Caco-2 (cell line): ENCODE measurements at regions not wholly inside any gene's neighbourhood (a gene's known extent, or its start where the extent isn't known, plus 50 kb on each side); places are given as distances from the start of the nearest gene placed in this dataset.

Source experiments
- BruUV-seq: library from RNA; stranded (reverse); fragments of 400-500 nt; replicated peaks from 2 replicates; lab custom pipeline; 2021; lab: Mats Ljungman, UMichigan
- CTCF ChIA-PET: fragments of 300-600 bp; sonication (Branson Sonifier 250); formaldehyde crosslinking; loops from one replicate; lab custom pipeline; 2022; ENCODE audit warnings: antibody characterized with exemption; lab: Charles Lee
- POLR2A ChIA-PET: fragments of 300-600 bp; sonication (Branson Sonifier 250); formaldehyde crosslinking; loops from one replicate; lab custom pipeline; 2022; ENCODE audit warnings: antibody characterized with exemption; lab: Charles Lee
- DNase-seq, 2 experiments: peaks; one replicate each; pipeline versions ENCODE4 v3.0.0 to v3.0.0-alpha.2; 2020 to 2022
- H3K27me3 ChIP-seq: replicated peaks from 2 replicates; pipeline ENCODE4 v1.6.0; 2011; ENCODE audit warnings: low read length; ENCODE audit not compliant: control insufficient read depth, insufficient read depth
- H3K36me3 ChIP-seq: 2 replicates; pipeline ENCODE4 v1.5.1; 2011; ENCODE audit warnings: low read length; ENCODE audit not compliant: control insufficient read depth, insufficient read depth
- H3K4me1 ChIP-seq: fragments of 250-450 bp; sonication (Bioruptor Pico); 2 replicates; pipeline ENCODE4 v1.5.1; 2020; ENCODE audit warnings: mild to moderate bottlenecking
- H3K4me3 ChIP-seq: 2 replicates; pipeline ENCODE4 v1.5.1; 2011; ENCODE audit warnings: low read depth, mild to moderate bottlenecking, control low read depth, low read length
- H3K9me3 ChIP-seq: fragments of 250-450 bp; sonication (Bioruptor Pico); 2 replicates; pipeline ENCODE4 v1.5.1; 2020; ENCODE audit warnings: mild to moderate bottlenecking, moderate library complexity
- H3K27ac Mint-ChIP-seq: one replicate; pipeline ENCODE4 v1.8.0; 2022; ENCODE audit warnings: mixed read lengths; ENCODE audit not compliant: unreplicated experiment
- H3K27me3 Mint-ChIP-seq: one replicate; pipeline ENCODE4 v1.8.0; 2022; ENCODE audit warnings: mixed read lengths; ENCODE audit not compliant: insufficient read depth, unreplicated experiment
- H3K36me3 Mint-ChIP-seq: one replicate; pipeline ENCODE4 v1.8.0; 2022; ENCODE audit warnings: mild to moderate bottlenecking, mixed read lengths; ENCODE audit not compliant: insufficient read depth, unreplicated experiment
- H3K4me1 Mint-ChIP-seq: one replicate; pipeline ENCODE4 v1.8.0; 2022; ENCODE audit warnings: low read depth, mixed read lengths; ENCODE audit not compliant: unreplicated experiment
- H3K4me3 Mint-ChIP-seq: one replicate; pipeline ENCODE4 v1.8.0; 2022; ENCODE audit warnings: mild to moderate bottlenecking, moderate library complexity, mixed read lengths; ENCODE audit not compliant: unreplicated experiment
- H3K9me3 Mint-ChIP-seq: one replicate; pipeline ENCODE4 v1.8.0; 2022; ENCODE audit warnings: mixed read lengths; ENCODE audit not compliant: unreplicated experiment
- CTCF ChIP-seq, 2 experiments: fragments of 200-600 bp in 1 of 2; IDR thresholded peaks; 1 replicate in 1 of 2; 2 replicates in 1 of 2; pipeline versions ENCODE4 v1.5.1 to v1.8.0; 2011 to 2022; ENCODE audit warnings: antibody characterized with exemption in 1 of 2, control low read depth in 1 of 2, inconsistent platforms in 1 of 2, low read depth in 1 of 2, low read length in 1 of 2, mild to moderate bottlenecking in 1 of 2, moderate library complexity in 1 of 2; ENCODE audit not compliant: insufficient read depth in 1 of 2, severe bottlenecking in 1 of 2, unreplicated experiment in 1 of 2
- intact Hi-C: fragments of 100-400 bp; cut with micrococcal nuclease; formaldehyde crosslinking; loops from one replicate; pipeline ENCODE4 v1.10.0; 2022; ENCODE audit not compliant: unreplicated experiment

DNA sequence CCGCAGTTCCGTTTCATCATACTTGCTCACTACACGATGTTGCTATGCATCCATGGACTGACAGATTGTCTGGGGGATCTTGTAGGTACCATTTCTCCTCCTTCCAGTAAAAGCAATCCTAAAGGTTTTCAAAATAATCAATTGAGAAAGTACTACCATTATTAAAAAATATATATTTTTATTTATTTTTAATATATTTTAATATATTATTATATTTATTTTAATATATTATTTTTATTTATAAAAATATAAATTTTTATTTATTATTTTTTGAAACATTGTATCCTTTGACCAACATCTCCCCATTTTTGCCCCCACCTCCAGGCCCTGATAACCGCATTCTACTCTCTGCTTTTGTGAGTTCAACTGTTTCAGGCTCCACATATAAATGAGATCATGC is 237.6 kb upstream of the IRX4 start:
- Histone ChIP-seq H3K4me3 (no peak overlapping the region), H3K9me3 (no peaks in the 10 kb centered on the region), H3K27me3 (no peaks in the 10 kb centered on the region), H3K4me1 (no peaks in the 10 kb centered on the region), H3K36me3 (no peaks in the 10 kb centered on the region)
- BruUV-seq: no TSS peak
- no peak overlapping the region for H3K4me3 Mint-ChIP-seq
- no peaks in the 10 kb centered on the region for H3K4me1 Mint-ChIP-seq
- DNase-seq: no peak
- no peak for TF ChIP-seq CTCF (IDR thresholded peaks at IDR 0.05; ENCODE audit: insufficient read depth in 1 of 2, low read depth in 1 of 2, low read length in 1 of 2, severe bottlenecking in 1 of 2, unreplicated experiment in 1 of 2)
- CTCF ChIA-PET: no interaction called here
- POLR2A ChIA-PET: no interaction called here
- H3K36me3 Mint-ChIP-seq: no peaks in the 10 kb centered on the region
- intact Hi-C loops: no loop called here
- H3K27me3 Mint-ChIP-seq: peaks cover 22% of the 10 kb centered on the region
- peaks cover 26% of the 10 kb centered on the region for H3K9me3 Mint-ChIP-seq
- H3K27ac Mint-ChIP-seq: no peak overlapping the region

DNA sequence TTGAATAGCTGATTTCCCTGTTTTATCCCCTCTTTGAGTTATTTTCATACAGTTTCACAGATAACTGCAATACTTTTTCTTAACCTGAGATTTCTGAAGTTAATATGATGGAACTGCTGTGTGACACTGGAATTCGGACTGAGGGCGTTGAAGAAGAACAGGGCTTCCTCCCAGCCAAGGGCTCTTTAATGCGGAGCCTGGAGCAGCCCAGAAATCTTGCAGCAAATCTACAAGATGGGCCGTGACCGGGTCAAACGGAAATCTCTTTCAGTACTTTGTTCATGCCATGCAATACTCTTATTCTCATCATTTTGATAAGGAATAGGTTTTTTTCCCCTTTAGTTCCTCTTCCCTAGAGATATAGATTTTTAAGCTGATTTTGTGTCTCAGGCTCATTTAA is 236.8 kb upstream of the IRX4 start:
- intact Hi-C loops: no loop called here
- no peak for DNase-seq
- no peaks in the 10 kb centered on the region for H3K9me3 ChIP-seq
- Mint-ChIP-seq H3K27me3 (peaks cover 18% of the 10 kb centered on the region), H3K36me3 (no peaks in the 10 kb centered on the region), H3K4me3 (no peak overlapping the region), H3K27ac (no peak overlapping the region), H3K4me1 (no peaks in the 10 kb centered on the region), H3K9me3 (peaks cover 30% of the 10 kb centered on the region)
- H3K4me3 ChIP-seq: no peak overlapping the region
- ChIA-PET CTCF (no interaction called here), POLR2A (no interaction called here)
- H3K36me3 ChIP-seq: no peaks in the 10 kb centered on the region
- no TSS peak for BruUV-seq
- H3K27me3 ChIP-seq: no peaks in the 10 kb centered on the region; the same call in 1 of the 2 replicates
- no peaks in the 10 kb centered on the region for H3K4me1 ChIP-seq
- TF ChIP-seq CTCF (IDR thresholded peaks at IDR 0.05; ENCODE audit: insufficient read depth in 1 of 2, low read depth in 1 of 2, low read length in 1 of 2, severe bottlenecking in 1 of 2, unreplicated experiment in 1 of 2): no peak

GRCh38 chr5:2113348-2114131 is 230.8 kb upstream of the IRX4 start:
- POLR2A ChIA-PET: no interaction called here

More at GRCh38 chr5:2113348-2114131, 230.8 kb upstream of the IRX4 start:
- Histone ChIP-seq H3K36me3 (no peaks in the 10 kb centered on the region), H3K4me1 (no peaks in the 10 kb centered on the region), H3K4me3 (no peak overlapping the region), H3K9me3 (no peaks in the 10 kb centered on the region), H3K27me3 (no peaks in the 10 kb centered on the region; the same call in 1 of the 2 replicates)
- CTCF ChIA-PET: no interaction called here
- peaks cover 9% of the 10 kb centered on the region for H3K9me3 Mint-ChIP-seq
- intact Hi-C loops: no loop called here
- DNase-seq: no peak
- no peaks in the 10 kb centered on the region for H3K4me1 Mint-ChIP-seq
- H3K27me3 Mint-ChIP-seq: peaks cover 4% of the 10 kb centered on the region
- no peak for TF ChIP-seq CTCF (IDR thresholded peaks at IDR 0.05; ENCODE audit: insufficient read depth in 1 of 2, low read depth in 1 of 2, low read length in 1 of 2, severe bottlenecking in 1 of 2, unreplicated experiment in 1 of 2)
- no TSS peak for BruUV-seq
- no peak overlapping the region for H3K27ac Mint-ChIP-seq
- H3K4me3 Mint-ChIP-seq: no peak overlapping the region
- no peaks in the 10 kb centered on the region for H3K36me3 Mint-ChIP-seq
